AG08396 (cell line): ENCODE measurements at regions not wholly inside any gene's neighbourhood (a gene's known extent, or its start where the extent isn't known, plus 50 kb on each side); places are given as distances from the start of the nearest gene placed in this dataset.

Source experiments
- DNase-seq: peaks from one replicate; pipeline ENCODE4 v3.0.0; 2012; ENCODE audit warnings: low spot score, mixed read lengths

DNA sequence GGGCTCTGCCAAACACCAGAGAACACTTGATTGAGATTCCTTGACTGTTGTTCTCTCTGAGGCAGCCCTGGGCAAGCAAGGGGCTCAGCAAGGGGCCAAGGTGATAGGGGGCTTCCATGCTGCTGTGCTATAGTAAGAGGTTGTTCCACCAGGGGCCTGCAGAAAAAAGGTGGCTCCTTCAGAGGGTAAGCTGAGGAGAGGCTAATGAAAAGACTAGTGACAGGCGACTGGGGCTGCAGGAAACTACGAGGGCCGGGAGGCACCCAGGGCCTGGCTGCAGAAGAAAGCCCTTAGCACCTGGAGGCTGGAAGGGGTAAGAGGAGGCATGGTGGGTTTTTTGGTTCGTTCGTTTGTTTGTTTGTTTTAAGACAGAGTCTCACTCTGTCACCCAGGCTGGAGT lies 88.0 kb upstream of the CTNNA1 start:
- DNase-seq, result no peak

DNA sequence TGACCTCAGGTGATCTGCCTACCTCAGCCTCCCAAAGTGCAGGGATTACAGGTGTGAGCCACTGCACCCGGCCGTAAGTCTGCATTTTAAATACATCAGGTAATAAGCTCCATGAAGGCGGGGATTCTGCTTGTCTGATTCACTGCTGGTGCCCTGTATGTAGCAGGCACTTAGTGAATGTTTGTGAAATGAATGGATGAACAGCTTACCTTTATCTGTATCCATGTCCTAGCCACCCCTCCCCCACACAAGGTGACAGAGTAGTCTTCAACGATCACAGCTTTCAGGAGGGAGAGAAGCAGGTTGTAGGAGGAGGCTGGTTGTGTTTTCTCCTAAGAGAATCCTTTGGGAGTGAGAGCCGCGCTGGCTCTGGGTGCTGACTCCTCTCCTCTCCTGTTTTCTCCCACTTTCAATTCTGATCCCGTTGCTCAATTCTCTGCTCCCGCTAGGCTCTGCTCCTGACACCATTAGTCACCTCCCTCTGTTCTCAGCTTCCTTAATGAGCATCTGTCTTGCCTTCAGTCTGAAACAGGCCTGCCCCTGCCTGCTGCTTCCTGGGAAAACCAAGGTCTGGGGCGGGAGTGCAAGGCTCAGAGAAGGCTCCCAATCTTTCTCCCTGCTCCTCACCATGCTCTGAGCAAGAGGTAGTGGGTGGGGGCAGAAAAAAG lies 88.8 kb upstream of the CTNNA1 start:
- DNase-seq, result no peak

DNA sequence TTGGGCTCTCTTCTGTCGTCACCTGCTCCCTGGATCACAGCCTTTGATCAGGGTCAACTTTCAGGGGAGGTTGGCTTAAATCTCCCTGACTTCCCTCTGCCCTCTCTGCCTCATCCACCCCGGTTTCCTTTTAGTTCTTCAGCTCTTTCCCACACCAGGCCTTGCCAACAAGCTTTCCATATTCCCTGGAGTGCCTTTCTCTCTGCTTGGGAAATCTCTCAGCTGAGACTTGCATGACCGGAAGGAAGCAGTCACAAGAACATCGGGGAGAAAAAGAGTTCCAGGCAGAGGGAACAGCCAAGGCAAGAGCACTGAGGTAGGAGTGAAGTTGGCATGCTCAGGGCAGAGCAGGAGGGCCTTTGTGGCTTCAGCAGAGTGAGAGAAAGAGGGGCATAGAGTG lies 88.4 kb upstream of the HSPA9 start:
- no peak for DNase-seq

DNA sequence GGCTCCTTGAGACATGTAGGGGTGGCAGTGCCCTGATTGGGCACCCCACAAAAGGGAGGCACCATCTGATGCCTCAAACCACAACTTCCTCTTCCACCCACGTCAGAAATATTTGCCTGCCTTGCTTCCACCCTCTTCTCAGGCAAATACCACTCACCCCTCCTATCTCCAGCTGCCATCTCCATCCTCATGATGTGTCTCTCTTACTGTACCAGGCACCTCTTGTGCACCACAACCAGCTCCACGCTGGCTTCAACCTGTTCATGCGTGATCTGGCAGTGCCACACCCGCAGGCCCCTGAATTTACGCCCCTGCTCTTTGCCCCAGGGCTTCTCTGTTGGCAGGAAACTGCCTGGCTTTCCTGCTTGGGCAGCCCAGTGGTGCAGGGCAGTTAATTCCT lies 87.8 kb upstream of the HSPA9 start:
- no peak for DNase-seq

DNA sequence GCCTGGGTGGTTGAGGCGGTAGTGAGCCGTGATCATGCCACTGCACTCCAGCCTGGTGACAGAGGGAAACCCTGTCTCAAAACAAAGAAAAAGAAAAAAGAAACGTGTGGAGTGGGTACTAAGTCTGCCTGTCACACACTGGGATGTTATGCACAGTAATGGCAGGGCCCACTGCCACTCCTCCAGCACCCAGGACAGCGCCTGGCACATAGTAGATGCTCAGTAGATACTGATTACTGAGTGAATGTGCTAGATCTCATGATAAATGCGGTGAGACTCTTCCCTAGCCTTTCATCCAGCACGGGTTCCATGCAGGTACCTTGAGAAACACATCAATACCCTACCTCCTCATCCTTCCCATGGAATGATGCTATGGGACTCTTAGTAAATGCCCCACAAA lies 87.4 kb upstream of the HSPA9 start:
- DNase-seq, result no peak

DNA sequence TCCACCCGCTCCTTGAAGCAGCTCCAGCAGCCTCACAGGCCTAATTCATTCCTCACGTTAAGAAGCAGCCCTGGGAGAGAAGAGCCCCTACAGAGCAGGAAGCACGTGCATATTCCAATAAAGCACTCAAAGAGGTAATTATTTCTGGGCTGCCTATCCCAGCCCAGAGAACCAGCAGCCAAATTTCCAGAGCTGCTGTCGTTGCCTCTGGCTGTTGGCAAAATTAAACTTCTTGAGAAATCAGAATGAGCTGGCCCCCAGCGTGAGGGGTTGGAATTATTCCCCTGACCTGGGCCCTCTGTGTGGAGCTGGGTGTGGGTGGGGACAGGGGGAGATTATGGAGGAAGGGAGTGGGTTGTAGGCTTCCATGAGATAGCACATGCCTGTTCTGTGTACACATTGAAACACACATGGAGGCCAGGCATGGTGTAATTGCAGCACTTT lies 86.8 kb upstream of the HSPA9 start:
- no peak for DNase-seq

DNA sequence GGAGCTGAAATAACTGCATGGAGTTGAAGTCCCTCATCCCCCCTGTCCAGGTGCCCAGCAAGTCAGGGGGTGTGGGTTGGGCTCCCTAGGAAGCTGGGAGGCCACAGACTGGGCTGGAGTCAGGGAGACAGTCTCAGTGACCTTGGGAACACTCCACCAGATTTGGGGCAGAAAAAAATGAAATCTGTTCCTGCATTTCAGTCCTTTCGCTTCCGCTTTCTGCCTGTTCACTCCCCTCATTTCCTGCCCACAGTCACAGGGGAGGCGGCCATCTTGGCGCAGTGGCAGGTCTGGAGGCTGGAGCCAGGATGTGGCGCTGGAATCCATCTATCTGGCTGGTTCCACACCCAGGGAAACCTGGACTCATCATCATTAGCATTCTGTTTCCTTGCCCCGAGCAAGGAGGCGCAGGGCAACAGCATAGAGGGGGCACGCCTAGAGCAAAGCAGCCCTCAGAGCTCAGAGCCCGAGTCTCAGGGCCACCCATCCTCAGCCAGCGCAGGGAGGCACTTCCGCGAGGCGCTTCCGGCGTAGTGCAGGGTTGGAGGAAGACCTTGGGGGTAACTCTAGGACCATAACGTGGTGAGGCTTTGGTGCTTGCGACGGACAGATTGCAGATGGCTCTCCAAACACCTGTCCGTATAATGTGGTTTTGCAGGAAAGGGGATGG lies 86.2 kb upstream of the HSPA9 start:
- DNase-seq, result no peak

DNA sequence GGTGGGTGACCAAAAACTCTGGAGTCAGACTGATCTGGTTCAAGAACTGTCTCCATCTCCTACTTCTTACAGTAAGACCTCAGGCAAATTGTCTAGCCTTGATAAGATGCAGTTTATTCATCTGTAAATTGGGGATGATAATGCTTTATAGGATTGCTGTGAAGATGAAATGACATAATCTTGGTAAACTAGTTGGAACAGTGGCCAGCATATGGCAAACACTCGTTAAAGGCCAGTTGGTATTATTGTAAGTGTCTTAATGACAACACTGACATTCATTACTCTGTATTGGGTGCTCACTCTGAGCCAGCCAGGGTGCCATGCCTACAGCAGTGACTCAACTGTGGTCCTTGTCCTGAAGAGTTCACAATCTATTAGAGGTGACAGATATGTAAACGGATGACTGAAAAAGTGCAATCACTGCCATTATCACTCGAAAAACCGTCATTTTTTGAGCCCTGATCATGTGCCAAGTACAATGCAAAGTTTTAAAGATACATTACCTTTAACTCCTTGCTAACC lies 84.9 kb upstream of the HSPA9 start:
- DNase-seq, result no peak

DNA sequence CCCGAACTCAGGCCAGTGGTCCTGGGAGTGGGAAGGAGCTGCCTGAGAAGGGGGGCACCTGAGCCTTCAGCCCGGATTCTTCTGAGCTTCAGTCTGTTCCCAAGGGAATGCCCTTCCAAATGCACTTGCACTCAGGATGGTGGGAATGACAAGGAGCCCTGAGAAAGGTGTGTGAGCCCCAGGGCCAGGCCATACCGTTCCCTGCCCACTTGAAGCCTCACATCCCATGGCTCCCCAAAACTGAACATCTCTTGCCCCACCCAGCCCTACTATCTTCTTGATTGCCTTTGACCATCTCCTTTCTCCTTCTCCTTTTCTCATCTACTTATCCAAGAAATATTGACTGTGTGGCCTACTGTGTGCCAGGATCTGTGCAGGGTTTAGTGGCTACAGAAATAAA lies 84.4 kb upstream of the HSPA9 start:
- DNase-seq, result no peak

DNA sequence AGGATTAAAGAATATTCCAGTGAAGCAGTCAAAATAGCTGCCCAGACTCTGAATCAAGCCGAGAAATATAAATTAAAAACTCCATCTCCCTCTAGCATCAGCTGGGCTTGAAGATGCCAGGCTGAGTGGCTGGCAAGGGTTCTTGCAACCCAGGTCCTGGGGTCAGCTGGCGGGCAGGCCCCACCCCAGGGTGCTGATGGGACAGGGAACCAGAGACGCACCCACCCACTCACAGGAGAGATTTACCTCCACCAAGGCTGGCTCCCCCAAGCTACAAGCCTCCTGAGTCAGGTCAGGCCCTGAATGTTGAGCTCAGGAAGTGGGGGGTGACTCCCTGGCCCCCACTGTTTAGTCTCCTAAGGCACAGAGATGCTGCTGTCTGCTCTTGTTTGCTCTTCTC lies 83.9 kb upstream of the HSPA9 start:
- DNase-seq, result no peak

DNA sequence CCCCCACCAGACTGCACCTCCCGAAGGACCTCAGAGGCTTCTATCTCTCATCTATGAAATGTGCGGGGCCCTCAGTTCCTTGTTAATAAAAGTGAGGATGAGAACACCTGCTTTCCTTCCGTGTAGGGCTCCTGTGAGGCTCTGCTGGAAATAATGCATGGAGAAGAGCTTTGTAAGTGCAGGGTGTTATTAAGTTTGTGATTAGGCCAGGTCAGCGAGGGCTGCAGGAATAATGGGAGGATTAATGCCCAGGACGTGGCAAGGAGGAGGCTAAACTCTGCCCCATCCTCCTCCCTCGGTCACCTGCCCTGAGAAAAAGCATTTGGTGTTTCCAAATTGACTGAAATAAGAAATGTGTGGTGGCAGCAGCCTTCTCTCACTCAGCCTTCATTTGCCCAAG lies 83.5 kb upstream of the HSPA9 start:
- DNase-seq, result no peak

DNA sequence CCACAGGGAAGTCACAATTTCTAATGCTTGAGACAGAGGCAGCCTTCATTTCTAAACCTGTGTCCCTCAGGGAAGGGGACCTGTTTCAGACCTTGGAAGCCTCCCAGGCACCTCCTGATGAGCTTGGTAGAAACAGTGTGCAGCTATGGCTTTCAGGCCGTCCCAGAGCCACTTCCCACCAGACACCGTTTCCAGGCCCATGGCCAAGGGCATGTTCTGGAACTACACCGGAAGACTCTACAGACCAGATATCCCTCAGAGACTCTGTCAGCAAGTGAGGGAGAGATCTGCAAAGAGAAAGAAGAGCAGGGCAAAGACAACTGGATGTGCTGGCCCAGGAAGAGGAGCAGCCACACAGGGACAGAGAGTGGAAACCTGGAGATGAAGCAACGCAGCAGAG lies 82.2 kb upstream of the HSPA9 start:
- DNase-seq, result no peak

DNA sequence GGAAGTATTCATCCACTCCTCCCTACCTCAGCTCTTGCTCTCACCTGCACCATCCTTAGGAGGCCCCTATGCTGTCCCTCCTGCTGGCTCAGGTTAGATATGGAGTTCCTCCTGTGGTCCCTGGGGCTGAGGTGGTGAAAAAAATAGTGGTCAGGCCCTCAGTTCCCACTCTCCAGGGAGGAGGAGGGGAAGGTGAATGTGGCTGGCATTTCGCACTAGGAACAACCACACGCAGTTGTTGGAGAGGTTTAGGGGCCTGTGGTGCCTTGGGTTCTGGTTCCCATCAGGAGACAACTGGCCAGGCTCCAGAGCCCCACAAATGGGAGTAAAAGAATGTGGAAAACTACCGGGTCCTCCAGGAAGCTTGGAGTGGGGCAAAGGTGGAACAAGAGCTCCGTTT lies 81.7 kb upstream of the HSPA9 start:
- no peak for DNase-seq

DNA sequence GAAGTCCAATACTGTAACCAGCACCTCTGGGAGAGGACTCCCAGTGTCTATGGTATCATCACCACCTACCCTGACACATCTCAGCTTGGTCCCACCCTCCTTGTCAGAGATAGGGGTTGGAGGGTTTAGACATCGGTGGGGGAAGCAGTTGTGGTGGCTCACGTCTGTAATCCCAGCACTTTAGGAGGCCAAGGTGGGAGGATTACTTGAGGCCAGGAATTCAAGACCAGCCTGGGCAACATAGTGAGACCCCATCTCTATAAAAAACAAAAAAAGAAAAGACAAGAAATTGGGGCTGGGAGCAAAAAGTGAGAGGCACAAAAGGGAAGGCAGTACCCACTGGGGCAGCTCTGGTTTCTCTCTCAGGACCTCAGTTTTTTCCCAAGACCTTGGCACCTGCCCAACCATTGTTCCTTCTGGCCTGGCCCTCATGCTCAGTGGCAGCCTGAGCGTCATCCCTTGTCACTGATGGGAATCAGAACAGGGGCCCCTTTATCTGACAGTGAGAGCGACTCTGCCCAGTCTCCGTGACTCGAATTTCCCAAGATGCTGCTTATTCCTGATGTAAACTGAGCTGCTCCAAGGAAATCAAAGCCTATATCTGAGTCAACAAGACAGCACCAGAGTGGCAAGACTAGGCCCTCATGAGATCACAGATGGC lies 80.5 kb upstream of the HSPA9 start:
- DNase-seq, result no peak

DNA sequence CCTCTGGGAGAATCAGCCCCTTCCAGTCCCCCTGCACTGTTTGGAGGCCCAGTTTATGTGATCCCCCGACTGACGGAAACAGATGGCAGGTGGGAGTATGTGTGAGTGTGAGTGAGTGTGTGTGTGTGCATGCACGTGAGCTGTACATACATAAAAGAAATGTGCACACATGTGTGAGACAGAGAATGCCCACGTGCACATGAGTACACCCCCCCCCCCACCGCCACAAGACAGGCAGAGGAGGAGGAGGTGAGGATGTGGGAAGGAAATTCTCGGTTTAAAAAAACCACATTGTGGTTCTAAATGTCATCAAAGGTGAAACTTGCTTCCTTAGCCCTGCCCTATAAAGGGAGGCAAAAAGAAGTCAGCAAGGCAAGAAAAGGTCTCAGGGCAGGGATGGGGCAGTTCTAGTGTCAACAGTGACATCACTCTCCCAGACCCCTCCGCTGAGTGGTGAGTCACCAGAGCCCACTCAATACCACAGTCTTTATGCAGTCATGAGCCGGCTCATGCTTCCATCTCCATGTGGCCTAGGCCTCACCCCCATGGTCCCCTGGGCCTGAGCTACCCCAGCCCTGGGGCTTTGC lies 79.2 kb upstream of the HSPA9 start:
- DNase-seq, result no peak

DNA sequence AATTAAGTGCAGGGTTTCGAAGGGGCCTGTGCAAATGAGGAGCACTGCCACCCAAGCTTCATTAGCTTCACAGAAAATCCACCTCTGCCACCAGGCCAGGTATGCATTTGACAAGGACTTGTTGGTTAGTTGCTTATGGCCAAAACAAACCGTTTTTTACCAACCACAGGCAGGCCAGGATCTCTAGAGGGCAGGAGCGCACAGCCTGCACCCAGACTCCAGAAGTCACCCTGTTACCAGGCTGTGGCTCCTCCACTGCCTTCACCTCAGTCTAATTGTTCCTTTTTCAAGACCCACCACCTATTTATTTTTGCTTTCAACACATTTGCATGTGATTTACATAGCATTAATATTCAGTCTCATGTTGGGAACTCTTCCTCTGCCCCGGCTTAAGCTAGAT lies 78.3 kb upstream of the HSPA9 start:
- DNase-seq, result no peak

DNA sequence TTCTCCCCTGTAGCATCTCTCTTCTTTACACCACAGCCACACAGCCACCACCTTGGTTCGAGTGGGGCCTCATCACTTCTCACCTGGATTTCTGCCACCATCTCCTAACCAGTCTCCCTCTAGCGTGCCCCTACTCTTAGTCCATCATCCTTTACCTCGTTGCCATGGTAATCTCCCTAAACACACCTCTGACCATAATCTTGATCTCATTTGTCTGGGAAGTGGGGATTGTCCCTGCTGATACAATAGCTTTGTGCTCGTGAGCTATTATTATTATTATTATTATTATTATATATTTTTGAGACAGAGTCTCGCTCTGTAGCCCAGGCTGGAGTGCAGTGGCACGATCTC lies 76.5 kb upstream of the HSPA9 start:
- no peak for DNase-seq

DNA sequence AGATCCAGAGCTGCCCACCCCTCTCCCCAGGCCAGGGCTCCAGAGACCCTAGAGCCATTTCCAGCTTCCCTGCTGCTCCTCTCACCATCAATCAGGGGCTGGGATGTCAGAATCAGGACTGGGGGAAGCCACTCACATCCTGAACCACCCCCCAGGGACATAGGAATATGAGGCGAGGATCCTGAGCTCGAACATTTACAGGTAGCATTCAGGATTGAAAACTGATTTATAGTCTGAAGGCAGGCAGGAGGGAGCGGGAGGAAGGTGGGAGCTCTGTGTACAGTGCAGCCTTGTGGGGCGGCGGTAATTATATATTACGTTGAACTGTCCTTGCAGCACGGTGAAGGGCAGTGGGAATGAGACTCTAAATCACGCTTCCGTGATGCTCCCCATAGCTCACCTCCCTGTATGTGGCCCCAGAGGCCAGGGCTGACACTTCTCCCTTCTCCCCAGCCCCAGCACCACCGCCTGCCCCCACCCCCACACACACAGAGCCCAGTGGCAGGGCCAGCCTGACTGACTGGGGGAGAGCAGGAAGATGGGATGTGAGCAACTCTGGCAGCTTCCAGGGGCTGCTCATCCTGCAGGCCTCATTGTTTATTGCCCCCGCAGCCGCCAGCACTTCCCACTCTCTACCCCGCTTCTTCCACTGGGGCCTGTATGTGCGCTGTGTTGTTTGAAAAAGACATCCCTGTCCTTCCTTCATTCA lies 76.0 kb upstream of the HSPA9 start:
- DNase-seq, result no peak

DNA sequence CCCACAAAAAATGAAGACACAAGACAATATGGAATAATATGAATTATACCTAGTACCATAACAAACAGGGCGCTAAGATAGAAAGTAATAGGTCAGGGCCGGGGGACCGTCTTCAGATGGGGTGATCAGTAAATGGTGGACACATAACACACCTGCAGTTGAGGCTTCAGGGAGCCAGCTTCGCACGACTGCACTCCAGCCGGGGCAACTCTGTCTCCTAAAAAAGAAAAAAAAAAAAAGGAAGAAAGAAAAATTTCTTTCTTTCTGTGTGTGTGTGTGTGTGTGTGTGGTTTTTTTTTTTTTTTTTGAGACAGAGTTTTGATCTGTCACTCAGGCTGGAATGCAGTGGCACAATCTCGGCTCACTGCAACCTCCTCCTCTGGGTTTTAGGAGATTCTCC lies 75.0 kb upstream of the HSPA9 start:
- no peak for DNase-seq

DNA sequence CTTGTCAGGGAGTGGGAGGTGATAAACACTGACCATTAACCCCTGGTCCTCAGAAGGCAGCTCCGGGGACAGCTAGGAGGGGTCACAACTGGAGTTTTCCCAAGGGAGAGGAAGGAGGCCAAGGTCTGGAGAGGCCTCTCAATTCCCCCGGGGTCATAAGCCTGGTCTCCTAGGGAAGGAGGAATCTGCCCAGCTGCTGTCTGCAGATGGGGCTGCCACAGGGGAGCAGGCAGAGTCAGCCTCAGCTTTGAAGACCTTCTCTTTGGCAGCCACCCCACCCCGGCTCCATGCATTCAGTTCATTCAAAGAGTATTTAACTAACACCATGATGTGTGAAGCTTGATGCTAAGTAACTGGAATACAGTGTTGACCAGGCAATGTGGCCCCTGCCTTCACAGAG lies 74.6 kb upstream of the HSPA9 start:
- DNase-seq, result no peak

DNA sequence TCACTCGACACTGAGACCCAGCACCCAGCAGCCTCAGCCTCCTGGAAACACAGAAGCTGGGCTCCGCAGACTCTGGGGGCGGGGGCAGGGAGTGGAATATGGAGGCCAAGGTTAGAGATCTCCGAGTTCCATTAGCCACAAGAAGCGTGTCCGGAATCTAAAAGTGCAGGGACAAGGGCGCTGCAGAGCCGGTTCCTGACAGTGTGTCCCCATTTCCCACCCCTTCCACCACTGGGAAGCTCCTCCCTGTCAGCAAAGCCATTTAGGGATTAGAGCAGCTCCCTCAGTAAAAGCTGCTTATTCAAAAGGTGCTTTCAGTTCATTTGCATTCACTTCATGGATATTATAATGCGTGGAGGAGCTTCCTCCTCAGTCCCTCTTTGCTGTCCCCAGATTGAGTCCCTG lies 74.1 kb upstream of the HSPA9 start:
- DNase-seq, result no peak

DNA sequence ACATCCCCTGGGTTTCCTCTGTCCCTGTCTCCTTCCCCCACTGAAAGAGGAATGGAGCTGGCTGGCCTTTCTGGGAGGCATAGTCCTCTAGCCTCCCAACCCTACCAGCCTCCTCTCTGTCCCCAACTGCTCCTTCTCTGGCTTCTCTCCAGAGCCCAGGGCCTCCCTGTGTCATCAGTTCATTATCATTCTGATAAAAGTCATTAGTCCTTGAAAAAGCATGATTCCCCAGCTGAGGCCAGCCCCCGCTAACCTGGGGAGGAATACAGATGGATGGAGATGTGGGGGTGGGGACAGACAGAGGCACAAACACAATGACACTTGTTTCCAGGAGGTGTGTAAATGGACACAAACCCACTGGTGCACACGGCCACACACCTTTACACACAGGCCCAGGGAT lies 73.6 kb upstream of the HSPA9 start:
- no peak for DNase-seq
